GM19463 (cell line): ENCODE measurements at regions not wholly inside any gene's neighbourhood (a gene's known extent, or its start where the extent isn't known, plus 50 kb on each side); places are given as distances from the start of the nearest gene placed in this dataset.

Experiments
- ATAC-seq: cut with Tn5 transposase; IDR thresholded peaks from one replicate; pipeline ENCODE4 v1.9.1; 2021; ENCODE audit warnings: mild to moderate bottlenecking, moderate library complexity; ENCODE audit not compliant: unreplicated experiment

DNA sequence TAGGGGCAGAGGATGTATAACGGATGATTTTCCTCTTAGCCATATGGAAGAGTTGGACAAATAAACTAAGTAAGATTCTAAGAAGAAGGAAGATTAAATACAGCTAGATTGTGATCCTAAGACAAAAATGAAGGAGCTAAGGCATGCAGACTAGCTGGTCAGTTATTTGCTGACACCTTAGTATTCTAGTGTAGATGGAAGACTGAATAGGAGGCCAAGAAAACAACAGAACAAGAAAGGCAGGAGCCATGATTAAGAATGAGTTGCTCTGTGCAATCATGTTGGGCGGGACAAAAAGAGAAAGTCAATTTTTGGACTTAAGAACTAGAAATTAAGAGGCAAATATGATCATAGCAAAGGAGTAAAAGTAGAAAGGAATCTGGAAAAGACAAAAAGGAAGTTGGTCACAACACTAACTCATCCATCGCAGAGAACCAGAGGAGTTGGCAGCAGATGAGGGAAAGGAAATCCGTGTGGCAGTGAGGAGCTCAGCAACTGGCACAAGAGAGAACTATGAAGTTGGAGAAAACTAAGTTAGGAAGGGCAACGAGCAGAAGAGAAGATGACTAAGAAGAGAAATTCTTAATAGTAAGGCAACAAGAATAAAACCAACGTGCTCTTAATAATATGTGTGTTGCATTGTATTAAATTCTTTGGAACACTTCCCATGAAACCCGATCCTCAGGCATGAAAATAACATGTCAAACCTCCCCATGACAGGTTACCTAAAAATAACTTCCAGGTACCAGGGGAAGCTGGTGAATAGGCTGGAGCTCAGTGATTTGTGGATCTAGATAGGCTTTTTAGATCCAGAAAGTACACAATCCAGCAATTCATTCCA is 234.4 kb downstream of the LTN1 start:
- ATAC-seq, result no peak

- no peak for ATAC-seq
These were observed 237.8 kb downstream of the LTN1 start for GRCh38 chr21:28754862-28755261.

DNA sequence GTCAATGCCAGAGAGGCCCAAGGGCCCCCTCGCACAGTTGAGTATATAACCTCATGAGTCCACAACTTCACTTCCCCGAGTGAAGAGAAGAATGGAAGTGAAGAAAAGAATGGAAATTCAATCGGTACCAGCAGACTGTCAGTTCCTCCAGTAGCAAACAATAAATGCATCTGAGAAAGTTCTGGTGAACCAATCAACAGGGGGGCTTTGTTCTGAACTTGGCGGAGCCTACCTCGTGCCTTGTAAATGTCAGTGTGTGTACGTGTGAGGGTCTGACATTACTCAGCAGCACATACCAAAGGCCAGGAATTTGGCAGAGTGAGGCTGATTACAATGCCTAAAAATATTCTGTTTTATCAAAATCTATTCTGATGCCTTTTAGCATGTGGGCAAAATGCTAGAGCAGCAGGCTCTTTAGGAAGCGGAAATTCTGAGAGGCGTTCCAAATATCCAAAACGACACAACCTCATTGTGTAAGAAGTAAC is 238.5 kb downstream of the LTN1 start:
- ATAC-seq, result no peak

GRCh38 chr21:28752131-28752530 is 240.5 kb downstream of the LTN1 start:
- no peak for ATAC-seq

- ATAC-seq, result no peak
These were observed 241.5 kb downstream of the LTN1 start for GRCh38 chr21:28751176-28751575.

DNA sequence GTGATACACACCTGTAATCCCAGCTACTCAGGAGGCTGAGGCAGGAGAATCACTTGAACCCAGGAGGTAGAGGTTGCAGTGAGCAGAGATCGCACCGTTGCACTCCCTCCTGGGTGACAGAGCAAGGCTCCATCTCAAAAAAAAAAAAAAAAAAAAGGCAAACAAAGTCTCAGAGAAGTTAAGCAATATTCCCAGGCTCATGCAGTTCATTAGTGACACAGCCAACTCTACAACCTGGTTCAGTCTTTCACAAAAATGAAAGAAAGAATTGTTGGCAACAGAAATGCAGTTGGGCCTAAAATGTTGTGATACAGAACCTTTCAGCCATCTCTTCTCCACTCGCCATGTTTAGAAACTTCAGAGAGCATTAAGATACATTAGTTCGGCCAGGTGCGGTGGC is 242.1 kb downstream of the LTN1 start:
- no peak for ATAC-seq

DNA sequence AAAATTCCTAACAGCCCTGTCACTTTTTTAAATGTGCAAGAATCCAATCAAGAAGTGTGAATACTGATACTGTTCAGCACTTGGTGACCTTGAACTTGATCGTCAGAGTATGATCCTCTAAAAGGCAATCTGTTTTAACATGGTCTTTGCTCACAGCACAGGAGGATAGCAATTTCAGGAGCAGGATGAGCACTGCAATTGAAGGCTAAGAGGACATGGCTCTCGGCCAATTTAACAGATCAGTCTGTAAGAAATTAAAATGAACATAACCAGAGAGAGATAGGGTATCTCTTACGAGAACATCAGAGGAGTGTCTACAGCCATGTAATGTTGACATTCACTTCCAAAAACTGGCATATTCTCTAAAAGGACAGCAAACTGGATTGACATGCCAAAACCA is 243.1 kb downstream of the LTN1 start:
- no peak for ATAC-seq

DNA sequence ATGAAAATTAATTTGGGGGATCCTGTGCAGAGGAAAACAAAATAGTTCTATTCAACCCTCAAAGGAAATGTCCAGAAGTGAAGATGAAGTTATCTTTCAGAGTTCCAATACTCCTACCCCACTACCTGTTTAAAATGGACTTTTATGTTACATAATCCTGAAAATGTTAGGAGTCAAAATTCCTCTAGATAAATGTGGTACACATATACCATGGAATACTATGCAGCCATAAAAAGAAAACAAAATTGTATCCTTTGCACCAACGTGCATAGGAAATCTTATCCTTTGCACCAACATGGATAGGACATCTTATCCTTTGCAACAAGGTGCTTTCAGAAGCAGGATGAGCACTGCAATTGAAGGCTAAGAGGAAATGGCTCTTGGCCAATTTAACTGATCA is 245.2 kb downstream of the LTN1 start:
- ATAC-seq, result no peak

GRCh38 chr21:28746166-28746565 is 246.5 kb downstream of the LTN1 start:
- ATAC-seq, result no peak

DNA sequence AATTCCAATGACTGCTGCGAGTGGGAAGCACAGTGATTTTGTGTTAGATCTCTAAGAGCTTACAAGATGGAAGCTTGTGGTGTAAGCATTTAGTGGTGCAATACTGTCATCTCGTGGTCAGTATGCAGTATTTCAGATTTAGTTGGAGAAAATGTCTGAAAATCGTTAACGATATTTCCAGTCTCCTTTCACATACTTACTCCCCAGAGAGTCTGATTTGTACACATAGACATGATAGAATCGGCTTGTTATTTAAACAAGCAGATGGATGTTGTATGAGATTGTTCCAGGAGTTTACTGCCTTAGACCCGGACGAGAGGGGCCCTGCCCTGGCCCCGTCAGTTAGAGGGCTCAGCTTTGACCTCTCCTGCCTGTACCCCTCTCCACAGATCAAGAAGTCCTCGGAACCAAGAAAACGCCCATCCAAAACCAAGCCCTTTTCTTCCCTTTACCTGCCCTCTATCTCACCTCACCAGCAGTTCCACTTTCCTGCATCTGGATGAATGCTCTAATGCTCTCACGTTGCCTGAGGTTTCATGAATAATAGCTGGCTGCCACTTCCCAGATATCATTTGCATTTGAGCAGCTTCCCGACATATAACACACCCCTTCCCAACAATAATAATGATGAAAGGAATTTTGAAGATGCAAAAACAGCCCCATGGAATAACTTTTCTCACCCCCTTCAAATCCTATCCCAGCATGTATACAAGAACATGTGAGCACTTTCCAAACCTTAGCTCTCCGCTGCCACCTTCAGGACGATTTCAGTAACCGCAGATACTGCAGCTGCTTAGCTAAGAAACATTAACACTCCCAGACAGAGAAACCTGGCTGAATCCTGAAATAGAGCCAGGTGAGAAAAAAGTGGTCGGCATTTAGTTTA is 247.3 kb downstream of the LTN1 start:
- peak; percentile 85 for ATAC-seq

GRCh38 chr21:28743723-28744122 is 249.0 kb downstream of the LTN1 start:
- ATAC-seq, result no peak

GRCh38 chr21:28742527-28742926 is 250.2 kb downstream of the LTN1 start:
- no peak for ATAC-seq

GRCh38 chr21:28740125-28740524 is 252.6 kb downstream of the LTN1 start:
- ATAC-seq, result no peak

DNA sequence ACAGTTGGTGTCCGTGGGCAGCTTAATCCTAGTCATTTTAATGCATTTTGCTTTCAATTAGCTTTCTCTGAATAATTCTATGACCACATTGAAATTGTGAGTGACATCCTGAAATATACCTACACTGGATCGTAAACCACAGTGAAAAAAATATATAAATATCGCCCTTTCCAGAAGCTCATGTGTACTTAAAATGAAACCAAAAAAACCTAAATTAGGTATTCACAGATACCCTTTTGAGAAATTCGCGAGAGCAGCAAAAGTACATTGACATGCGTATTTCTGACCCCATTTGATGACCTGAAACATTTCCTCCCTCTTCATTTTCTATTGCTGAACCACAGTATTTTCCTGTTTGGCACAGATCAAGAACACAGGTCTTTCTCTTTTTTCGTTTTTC is 253.8 kb downstream of the LTN1 start:
- peak; percentile 79 for ATAC-seq

GRCh38 chr21:28738420-28738704 is 254.3 kb downstream of the LTN1 start:
- no peak for ATAC-seq

DNA sequence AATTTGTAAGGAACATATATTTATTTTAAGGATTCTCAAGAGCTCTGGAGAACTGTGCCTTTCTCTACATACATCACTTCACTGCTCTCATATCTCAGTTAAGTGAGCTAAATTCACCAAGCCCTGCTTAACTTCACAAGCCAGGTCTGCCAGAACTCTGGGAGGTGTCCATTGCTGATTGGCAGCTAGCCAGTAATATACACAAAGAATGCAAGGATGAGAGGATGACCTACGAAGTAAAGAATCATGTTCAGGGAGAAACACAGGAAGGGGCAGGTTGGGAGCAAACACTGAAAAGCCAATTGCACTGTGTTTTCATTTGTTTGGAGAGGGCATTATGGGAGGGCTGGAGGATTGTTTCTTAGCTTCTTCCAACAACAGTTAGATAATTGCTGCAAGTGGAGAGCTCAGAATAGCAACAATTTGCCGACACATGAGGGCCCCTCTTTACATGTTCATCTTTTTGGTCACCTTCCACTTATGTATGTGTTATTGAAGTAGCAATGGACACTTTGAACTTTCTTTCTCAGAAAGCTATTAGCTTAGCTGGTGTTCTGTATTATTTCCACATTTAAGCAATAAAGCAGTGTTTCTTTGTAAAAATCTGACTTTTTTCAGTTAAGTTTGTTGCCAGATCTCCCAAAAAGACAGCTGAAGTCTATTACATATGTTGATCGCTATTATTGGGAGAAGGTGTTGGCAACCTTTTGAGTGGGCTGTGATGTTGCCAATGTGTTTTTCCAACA is 254.8 kb downstream of the LTN1 start:
- ATAC-seq, result no peak

DNA sequence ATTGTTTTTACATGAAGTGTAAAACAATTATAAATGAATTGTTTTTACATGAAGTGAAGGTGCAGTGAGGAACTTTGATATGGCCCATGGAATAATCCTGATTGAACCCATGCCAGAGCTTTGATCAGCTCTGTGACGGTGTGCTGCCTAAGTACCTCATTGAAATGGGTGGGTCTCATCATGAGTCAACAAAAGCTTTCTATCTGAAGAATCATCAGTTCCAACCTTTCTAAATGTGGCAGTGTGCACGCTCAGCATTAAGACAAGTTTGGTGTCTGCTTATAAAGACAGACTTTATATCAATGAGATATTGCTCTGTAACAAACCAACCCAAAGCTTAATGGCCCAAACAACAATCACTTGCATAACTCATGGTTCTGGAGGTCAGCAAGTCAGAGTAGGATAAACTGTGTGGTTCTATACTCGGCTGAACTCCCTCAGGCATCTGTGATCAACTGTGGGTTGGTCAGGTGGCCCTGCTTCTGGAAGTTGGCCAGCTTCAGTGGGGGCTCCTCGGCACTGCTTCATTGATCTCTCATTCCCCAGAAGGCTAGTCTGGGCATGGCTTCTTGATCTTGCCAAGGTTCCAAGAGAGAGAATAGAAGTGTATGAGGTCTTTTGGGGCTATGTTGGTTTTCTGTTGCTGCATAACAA is 258.0 kb downstream of the LTN1 start:
- no peak for ATAC-seq

- ATAC-seq, result no peak
These were observed 260.9 kb downstream of the LTN1 start for GRCh38 chr21:28731700-28732321.

DNA sequence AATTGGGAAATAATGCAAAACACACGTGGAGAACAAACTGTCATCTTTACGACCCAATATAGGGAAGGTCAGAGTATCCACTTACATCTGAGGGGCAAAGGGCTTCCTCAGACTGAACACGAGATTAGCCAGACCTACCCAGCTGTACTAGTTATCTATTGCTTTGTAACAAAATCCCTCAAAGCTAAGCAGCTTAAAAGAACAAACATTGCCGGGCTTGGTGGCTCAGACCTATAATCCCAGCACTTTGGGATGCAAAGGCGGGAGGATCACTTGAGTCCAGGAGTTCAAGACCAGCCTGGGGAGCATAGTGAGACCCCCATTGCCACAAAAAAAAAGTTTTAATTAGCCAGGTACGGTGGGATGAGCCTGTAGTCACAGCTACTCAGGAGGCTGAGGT is 262.8 kb downstream of the LTN1 start:
- ATAC-seq, result no peak

GRCh38 chr21:28727809-28728208 is 264.9 kb downstream of the LTN1 start:
- no peak for ATAC-seq
